ENCODE measurements at regions not wholly inside any gene's neighbourhood (a gene's known extent, or its start where the extent isn't known, plus 50 kb on each side); places are given as distances from the start of the nearest gene placed in this dataset.

DNA sequence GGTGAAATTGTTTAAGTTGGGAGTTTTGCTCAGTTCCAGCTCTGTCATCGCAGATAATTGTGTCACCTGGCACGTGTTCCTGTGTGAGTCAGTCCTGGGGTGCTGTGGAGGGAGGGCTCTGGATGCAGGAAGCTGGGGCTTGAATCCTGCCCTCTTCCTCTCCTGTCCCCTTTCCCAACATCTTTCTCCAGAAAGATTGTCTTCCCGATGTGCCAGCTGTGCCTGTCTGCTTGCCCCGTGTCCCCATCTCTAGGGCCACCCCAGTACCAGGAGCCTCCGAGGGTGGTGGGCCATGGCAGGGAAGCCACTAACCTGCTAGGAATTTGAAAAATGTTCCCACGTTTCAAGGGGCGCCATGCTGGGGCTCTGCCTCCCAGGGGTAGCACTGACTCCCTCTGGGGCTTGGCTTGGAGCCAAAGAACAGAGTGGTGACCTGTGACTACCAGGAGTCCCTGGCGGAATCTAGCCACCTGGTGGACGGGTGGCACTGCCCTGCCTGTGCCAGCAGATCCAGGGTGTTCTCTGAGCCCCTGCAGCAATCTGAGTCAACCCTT is 198.1 kb downstream of the ENGASE start:
- no peak for TF ChIP-seq EZH2 (IDR thresholded peaks at IDR 0.05; ENCODE audit: low read length)
- TF ChIP-seq, protein P1, sequence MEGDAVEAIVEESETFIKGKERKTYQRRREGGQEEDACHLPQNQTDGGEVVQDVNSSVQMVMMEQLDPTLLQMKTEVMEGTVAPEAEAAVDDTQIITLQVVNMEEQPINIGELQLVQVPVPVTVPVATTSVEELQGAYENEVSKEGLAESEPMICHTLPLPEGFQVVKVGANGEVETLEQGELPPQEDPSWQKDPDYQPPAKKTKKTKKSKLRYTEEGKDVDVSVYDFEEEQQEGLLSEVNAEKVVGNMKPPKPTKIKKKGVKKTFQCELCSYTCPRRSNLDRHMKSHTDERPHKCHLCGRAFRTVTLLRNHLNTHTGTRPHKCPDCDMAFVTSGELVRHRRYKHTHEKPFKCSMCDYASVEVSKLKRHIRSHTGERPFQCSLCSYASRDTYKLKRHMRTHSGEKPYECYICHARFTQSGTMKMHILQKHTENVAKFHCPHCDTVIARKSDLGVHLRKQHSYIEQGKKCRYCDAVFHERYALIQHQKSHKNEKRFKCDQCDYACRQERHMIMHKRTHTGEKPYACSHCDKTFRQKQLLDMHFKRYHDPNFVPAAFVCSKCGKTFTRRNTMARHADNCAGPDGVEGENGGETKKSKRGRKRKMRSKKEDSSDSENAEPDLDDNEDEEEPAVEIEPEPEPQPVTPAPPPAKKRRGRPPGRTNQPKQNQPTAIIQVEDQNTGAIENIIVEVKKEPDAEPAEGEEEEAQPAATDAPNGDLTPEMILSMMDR (optimal IDR thresholded peaks at IDR 0.05 in 1 of 3, IDR thresholded peaks at IDR 0.05 in 1 of 3, conservative IDR thresholded peaks at IDR 0.05 in 1 of 3; ENCODE audit: extremely low read depth in 1 of 3, insufficient read depth in 2 of 3, low read length in 3 of 3): peak; percentile 11 to 23 (median 21)

Data from keratinocyte (primary cell).